Peyer's patch (tissue), 4 donors: ENCODE measurements at regions not wholly inside any gene's neighbourhood (a gene's known extent, or its start where the extent isn't known, plus 50 kb on each side); places are given as distances from the start of the nearest gene placed in this dataset.

Experiments used
- DNase-seq, 3 donors: peaks; one replicate each; pipeline ENCODE4 v3.0.0-alpha.2; 2017 to 2019
- H3K27ac ChIP-seq, 4 donors: fragments of 200-600 bp; sonication (generic); one replicate each; pipeline ENCODE4 v1.5.1; 2016 to 2019
- H3K27me3 ChIP-seq, 2 donors: fragments of 200-600 bp; sonication (generic); one replicate each; pipeline ENCODE4 v1.5.1; 2019
- H3K36me3 ChIP-seq, 3 donors: fragments of 200-600 bp; sonication (generic); one replicate each; pipeline ENCODE4 v1.5.1; 2016 to 2019
- H3K4me1 ChIP-seq, 4 donors: fragments of 200-600 bp; sonication (generic); one replicate each; pipeline ENCODE4 v1.5.1; 2016 to 2019
- H3K4me3 ChIP-seq, 4 donors: fragments of 200-600 bp; sonication (generic); 1 replicate in 3 of 4; 2 replicates in 1 of 4; pipeline ENCODE4 v1.5.1; 2016 to 2019; ENCODE audit warnings: mild to moderate bottlenecking in 1 of 4
- H3K9me3 ChIP-seq, 4 donors: fragments of 200-600 bp; sonication (generic); one replicate each; pipeline ENCODE4 v1.5.1; 2016 to 2019; ENCODE audit warnings: mild to moderate bottlenecking in 1 of 4
- POLR2A ChIP-seq, 2 donors: fragments of 450-650 bp; IDR thresholded peaks; one replicate each; pipeline ENCODE4 v1.5.1; 2017; ENCODE audit warnings: antibody characterized with exemption in 2 of 2, mild to moderate bottlenecking in 2 of 2, moderate library complexity in 2 of 2
- TF ChIP-seq, protein P1 (sequence below), 6 experiments: fragments of 450-650 bp in 4 of 6; fragments of 200-600 bp in 2 of 6; sonication (generic) in 1 of 6; IDR thresholded peaks; one replicate each; pipeline ENCODE4 v1.5.1; 2017 to 2019; ENCODE audit warnings: antibody characterized with exemption in 6 of 6, mild to moderate bottlenecking in 3 of 6, moderate library complexity in 1 of 6

DNA sequence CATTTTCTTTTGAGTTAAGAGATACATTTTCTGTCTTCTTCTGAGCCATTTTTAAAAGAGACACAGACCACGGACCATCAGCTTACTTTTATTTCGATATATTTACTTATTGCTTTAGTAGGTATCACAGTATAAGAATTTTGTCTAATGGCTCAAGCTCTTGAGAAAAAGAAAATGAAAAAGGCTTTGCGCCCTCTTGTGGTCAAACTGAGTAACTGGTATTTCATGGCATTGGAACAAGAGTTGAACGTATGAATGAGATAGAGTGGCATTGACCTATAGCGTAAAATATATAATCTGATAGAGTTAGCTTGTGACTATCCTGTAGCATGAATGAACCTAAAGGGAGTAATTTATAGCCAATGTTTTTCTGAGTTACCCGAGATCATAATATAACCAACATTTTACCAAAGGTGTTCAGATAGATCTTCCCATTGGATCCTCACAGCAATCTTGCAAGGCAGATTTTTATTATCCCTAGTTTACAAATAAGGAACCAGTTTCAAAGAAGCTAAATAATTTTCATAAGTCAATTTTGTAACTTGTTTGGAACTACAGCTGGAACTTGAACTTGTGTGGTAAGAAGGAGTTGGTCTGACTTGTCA, 154.6 kb downstream of the POLR2M start:
- no peaks in the 10 kb centered on the region for H3K9me3 ChIP-seq
- peak in 1 of 3 donors; percentile 61 for DNase-seq
- no peak overlapping the region for H3K27ac ChIP-seq
- no peaks in the 10 kb centered on the region for H3K36me3 ChIP-seq
- no peak overlapping the region for H3K4me3 ChIP-seq
- H3K4me1 ChIP-seq = no peaks in the 10 kb centered on the region
- TF ChIP-seq, protein P1, sequence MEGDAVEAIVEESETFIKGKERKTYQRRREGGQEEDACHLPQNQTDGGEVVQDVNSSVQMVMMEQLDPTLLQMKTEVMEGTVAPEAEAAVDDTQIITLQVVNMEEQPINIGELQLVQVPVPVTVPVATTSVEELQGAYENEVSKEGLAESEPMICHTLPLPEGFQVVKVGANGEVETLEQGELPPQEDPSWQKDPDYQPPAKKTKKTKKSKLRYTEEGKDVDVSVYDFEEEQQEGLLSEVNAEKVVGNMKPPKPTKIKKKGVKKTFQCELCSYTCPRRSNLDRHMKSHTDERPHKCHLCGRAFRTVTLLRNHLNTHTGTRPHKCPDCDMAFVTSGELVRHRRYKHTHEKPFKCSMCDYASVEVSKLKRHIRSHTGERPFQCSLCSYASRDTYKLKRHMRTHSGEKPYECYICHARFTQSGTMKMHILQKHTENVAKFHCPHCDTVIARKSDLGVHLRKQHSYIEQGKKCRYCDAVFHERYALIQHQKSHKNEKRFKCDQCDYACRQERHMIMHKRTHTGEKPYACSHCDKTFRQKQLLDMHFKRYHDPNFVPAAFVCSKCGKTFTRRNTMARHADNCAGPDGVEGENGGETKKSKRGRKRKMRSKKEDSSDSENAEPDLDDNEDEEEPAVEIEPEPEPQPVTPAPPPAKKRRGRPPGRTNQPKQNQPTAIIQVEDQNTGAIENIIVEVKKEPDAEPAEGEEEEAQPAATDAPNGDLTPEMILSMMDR (IDR thresholded peaks at IDR 0.05) = peak; percentile 60 to 89 (median 85)
- no peak for TF ChIP-seq POLR2A (IDR thresholded peaks at IDR 0.05)
- no peaks in the 10 kb centered on the region for H3K27me3 ChIP-seq

DNA sequence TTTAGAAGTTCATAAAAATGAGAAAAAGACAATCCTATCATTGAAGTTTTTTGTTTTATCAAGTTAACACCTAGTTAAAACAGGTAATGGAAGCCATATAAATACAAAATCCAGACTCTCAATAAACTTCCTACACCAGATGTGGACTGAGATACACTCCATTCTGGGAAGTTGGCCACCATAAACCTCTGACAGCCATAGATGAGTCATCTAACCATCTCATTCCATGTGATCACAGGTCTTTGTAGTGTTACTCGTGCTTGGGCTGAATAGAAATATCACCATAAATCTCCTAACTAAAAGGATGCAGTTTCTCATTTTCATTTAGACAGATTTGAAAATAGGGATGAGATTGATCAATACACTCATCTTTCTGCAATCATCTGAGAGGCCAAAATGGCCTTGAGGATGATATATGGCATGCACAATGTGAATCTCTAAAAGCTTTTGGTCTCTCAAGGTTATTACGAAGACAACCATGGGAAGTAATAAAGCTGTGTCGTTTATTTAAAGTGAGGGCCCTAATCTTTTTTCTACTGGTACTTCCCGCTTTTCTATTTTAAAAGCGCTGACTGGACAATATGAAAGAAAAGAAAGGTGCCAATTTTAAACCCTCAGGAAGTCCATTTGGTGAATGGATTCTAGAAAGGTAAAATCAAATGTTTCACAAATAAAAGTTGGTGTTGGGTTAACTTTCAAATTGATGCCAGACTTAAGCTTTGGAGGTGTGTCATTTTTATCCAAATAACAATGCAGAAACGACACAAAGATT, 155.5 kb downstream of the POLR2M start:
- H3K4me3 ChIP-seq = no peak overlapping the region
- H3K9me3 ChIP-seq = no peaks in the 10 kb centered on the region
- peak in 1 of 3 donors; percentile 56 for DNase-seq
- no peaks in the 10 kb centered on the region for H3K27me3 ChIP-seq
- no peaks in the 10 kb centered on the region for H3K4me1 ChIP-seq
- H3K27ac ChIP-seq = no peak overlapping the region
- TF ChIP-seq, protein P1 (IDR thresholded peaks at IDR 0.05) = no peak
- TF ChIP-seq POLR2A (IDR thresholded peaks at IDR 0.05) = no peak
- H3K36me3 ChIP-seq = no peaks in the 10 kb centered on the region

DNA sequence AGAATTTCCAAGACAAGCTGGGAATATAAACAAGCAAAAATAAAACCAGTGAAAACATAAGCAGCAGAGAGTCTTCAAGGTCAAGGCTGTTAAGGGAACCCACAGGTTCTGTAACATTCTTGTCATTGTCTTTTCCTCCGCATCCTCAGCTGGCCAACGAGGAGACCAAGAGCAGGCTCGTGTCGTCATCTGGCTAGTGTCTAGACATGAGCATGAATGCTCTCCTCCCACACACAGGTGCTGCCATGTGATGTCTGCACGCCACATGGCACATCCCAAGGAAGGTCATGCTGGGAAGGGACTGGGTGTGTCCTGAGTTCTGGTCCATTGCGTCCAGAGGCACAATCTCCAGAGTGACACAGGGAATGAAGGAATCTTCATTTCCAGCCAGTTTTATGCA, 156.2 kb downstream of the POLR2M start:
- TF ChIP-seq POLR2A (IDR thresholded peaks at IDR 0.05) = no peak
- TF ChIP-seq, protein P1 (IDR thresholded peaks at IDR 0.05) = no peak
- Histone ChIP-seq H3K4me3 (no peak overlapping the region), H3K9me3 (no peaks in the 10 kb centered on the region), H3K4me1 (no peaks in the 10 kb centered on the region), H3K27ac (no peak overlapping the region), H3K27me3 (no peaks in the 10 kb centered on the region), H3K36me3 (no peaks in the 10 kb centered on the region)
- DNase-seq = no peak

DNA sequence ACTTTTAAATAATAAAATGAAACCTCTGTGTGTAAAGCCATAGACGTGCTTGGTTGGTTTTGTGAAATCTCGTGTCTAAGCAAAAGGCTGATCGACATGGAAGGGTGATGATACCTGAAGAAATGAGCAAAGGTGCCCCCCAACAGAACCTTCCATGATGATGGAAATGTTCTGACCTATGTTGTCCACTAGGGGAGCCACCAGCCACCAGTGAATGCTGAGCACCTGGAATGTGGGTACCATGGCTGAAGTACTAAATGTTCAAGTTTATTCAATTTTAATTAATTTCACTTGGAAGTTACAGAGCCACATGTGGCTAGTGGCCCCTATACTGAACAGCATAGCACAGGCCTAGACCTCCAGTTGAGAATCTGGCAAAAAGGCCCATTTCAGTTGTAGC, 158.8 kb downstream of the POLR2M start:
- no peak overlapping the region for H3K27ac ChIP-seq
- DNase-seq = no peak

DNA sequence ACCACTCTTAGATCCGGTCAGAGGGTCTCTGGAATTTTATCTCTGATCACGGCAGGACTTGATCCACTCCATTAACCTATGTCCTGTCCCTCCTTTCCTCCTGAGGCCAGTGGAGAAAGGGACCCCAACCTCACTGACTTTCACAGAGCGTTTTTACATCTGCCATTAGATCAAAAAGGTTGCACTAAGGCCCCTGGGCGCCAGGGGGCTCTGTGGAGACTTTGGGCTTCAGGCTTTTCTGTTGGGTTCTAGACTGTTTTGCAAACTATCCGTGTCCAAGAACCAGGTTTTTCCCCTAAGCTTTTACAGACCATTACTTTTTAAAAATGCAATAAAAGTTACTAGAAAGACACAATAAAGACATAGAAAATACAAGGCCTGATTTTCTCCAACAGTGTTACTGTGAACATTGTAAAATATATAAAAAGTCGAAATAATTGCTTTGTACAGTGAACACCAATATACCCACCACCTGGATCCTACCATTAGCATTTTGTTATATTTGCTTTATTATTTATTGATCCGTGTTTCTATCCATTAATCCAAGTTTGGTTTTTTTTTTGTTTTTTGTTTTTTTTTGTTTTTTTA, 159.7 kb downstream of the POLR2M start:
- no peaks in the 10 kb centered on the region for H3K9me3 ChIP-seq
- no peak overlapping the region for H3K4me3 ChIP-seq
- no peaks in the 10 kb centered on the region for H3K4me1 ChIP-seq
- no peaks in the 10 kb centered on the region for H3K36me3 ChIP-seq
- DNase-seq = peak; percentile 19 to 81 (median 77)
- TF ChIP-seq POLR2A (IDR thresholded peaks at IDR 0.05) = no peak
- TF ChIP-seq, protein P1 (IDR thresholded peaks at IDR 0.05) = peak in 5 of 6 experiments; percentile 12 to 75 (median 67)
- no peaks in the 10 kb centered on the region for H3K27me3 ChIP-seq
- H3K27ac ChIP-seq = no peak overlapping the region

More for the DNA sequence above, 158.8 kb downstream of the POLR2M start:
- TF ChIP-seq, protein P1 (IDR thresholded peaks at IDR 0.05) = peak in 4 of 6 experiments; percentile 22 to 44 (median 38)
- TF ChIP-seq POLR2A (IDR thresholded peaks at IDR 0.05) = no peak
- no peak overlapping the region for H3K4me3 ChIP-seq
- H3K27me3 ChIP-seq = no peaks in the 10 kb centered on the region
- H3K36me3 ChIP-seq = no peaks in the 10 kb centered on the region
- H3K4me1 ChIP-seq = no peaks in the 10 kb centered on the region
- no peaks in the 10 kb centered on the region for H3K9me3 ChIP-seq
